B cell (primary cell): ENCODE measurements at regions not wholly inside any gene's neighbourhood (a gene's known extent, or its start where the extent isn't known, plus 50 kb on each side); places are given as distances from the start of the nearest gene placed in this dataset.

Source experiments
- ATAC-seq: fragments of 200-7000 bp; cut with Tn5 transposase; one replicate; pipeline ENCODE4 v1.10.0; 2021; ENCODE audit warnings: low read depth, mild to moderate bottlenecking, moderate number of reproducible peaks, moderate library complexity
- CTCF ChIA-PET: fragments of 350-600 bp; sonication (Branson Sonifier 250); formaldehyde crosslinking; loops from one replicate; lab custom pipeline; 2021; ENCODE audit warnings: antibody characterized with exemption, inconsistent platforms; lab: Charles Lee
- POLR2A ChIA-PET: fragments of 350-600 bp; sonication (Branson Sonifier 250); formaldehyde crosslinking; loops from one replicate; lab custom pipeline; 2021; ENCODE audit warnings: antibody characterized with exemption; lab: Charles Lee
- DNase-seq: peaks from one replicate; pipeline ENCODE4 v3.0.0; 2013
- H2AFZ ChIP-seq: 2 replicates; pipeline ENCODE4 v1.6.1; 2012; ENCODE audit warnings: mild to moderate bottlenecking, low read depth, low read length; ENCODE audit not compliant: insufficient read depth, poor library complexity, severe bottlenecking
- H3K27ac ChIP-seq, 2 donors: 1 replicate in 1 of 2; 2 replicates in 1 of 2; pipeline ENCODE4 v1.5.1; 2012 to 2013; ENCODE audit warnings: low read length in 2 of 2, mild to moderate bottlenecking in 2 of 2, moderate library complexity in 1 of 2
- H3K27me3 ChIP-seq, 4 experiments: fragments of 200-600 bp in 1 of 4; sonication (generic) in 1 of 4; replicated peaks in 1 of 4; 1 replicate in 2 of 4; 2 replicates in 2 of 4; pipeline versions ENCODE4 v1.6.1 to v1.7.0; 2013 to 2016; ENCODE audit warnings: low read length in 3 of 4, mild to moderate bottlenecking in 2 of 4, mixed read lengths in 1 of 4, moderate library complexity in 1 of 4; ENCODE audit not compliant: insufficient read depth in 4 of 4, control insufficient read depth in 3 of 4; ENCODE audit errors: control extremely low read depth in 1 of 4
- H3K36me3 ChIP-seq, 2 experiments: replicated peaks in 1 of 2; 1 replicate in 1 of 2; 2 replicates in 1 of 2; pipeline versions ENCODE4 v1.6.1 to v1.7.1; 2013; ENCODE audit warnings: low read length in 1 of 2; ENCODE audit not compliant: insufficient read depth in 2 of 2, control insufficient read depth in 1 of 2; ENCODE audit errors: control extremely low read depth in 1 of 2, extremely low read depth in 1 of 2
- H3K4me1 ChIP-seq, 2 donors: fragments of 200-600 bp in 1 of 2; sonication (generic) in 1 of 2; 1 replicate in 1 of 2; 2 replicates in 1 of 2; pipeline versions ENCODE4 v1.5.1 to v1.6.1; 2013 to 2017; ENCODE audit warnings: low read length in 2 of 2; ENCODE audit not compliant: control insufficient read depth in 2 of 2, insufficient read depth in 2 of 2
- H3K4me2 ChIP-seq: replicated peaks from 2 replicates; pipeline ENCODE3; 2012; ENCODE audit warnings: mild to moderate bottlenecking, low read depth, low read length; ENCODE audit not compliant: poor library complexity, severe bottlenecking
- H3K4me3 ChIP-seq, 5 experiments: fragments of 200-600 bp in 1 of 5; sonication (generic) in 1 of 5; 1 replicate in 3 of 5; 2 replicates in 2 of 5; pipeline versions ENCODE4 v1.5.1 to v1.7.0; 2011 to 2016; ENCODE audit warnings: low read length in 4 of 5, mild to moderate bottlenecking in 4 of 5, low read depth in 2 of 5, control low read depth in 1 of 5, moderate library complexity in 1 of 5; ENCODE audit not compliant: insufficient read depth in 1 of 5; ENCODE audit errors: control extremely low read depth in 1 of 5, extremely low read depth in 1 of 5
- H3K79me2 ChIP-seq: fragments of 200-600 bp; sonication (generic); one replicate; pipeline ENCODE4 v1.6.0; 2016; ENCODE audit warnings: low read length; ENCODE audit not compliant: control insufficient read depth, insufficient read depth
- H3K9ac ChIP-seq: fragments of 200-600 bp; sonication (generic); 2 replicates; pipeline ENCODE4 v1.6.1; 2017; ENCODE audit warnings: mild to moderate bottlenecking, low read length, moderate library complexity
- H3K9me3 ChIP-seq, 3 donors: one replicate each; pipeline versions ENCODE4 v1.6.1 to v1.7.1; 2013; ENCODE audit warnings: low read length in 2 of 3; ENCODE audit not compliant: control insufficient read depth in 2 of 3, insufficient read depth in 1 of 3; ENCODE audit errors: control extremely low read depth in 1 of 3
- H4K20me1 ChIP-seq: 2 replicates; pipeline ENCODE4 v1.6.0; 2012; ENCODE audit warnings: mild to moderate bottlenecking, low read length; ENCODE audit not compliant: insufficient read depth, control insufficient read depth, poor library complexity, severe bottlenecking
- H3K27ac Mint-ChIP-seq: one replicate; pipeline ENCODE4 v1.8.0; 2021; ENCODE audit warnings: mixed read lengths
- H3K27me3 Mint-ChIP-seq: one replicate; pipeline ENCODE4 v1.8.0; 2021; ENCODE audit warnings: mixed read lengths
- H3K4me1 Mint-ChIP-seq: one replicate; pipeline ENCODE4 v1.8.0; 2021; ENCODE audit warnings: mixed read lengths
- H3K4me3 Mint-ChIP-seq: one replicate; pipeline ENCODE4 v1.8.0; 2021; ENCODE audit warnings: mixed read lengths
- H3K9me3 Mint-ChIP-seq: one replicate; pipeline ENCODE4 v1.8.0; 2022; ENCODE audit warnings: mixed read lengths; ENCODE audit not compliant: insufficient read depth
- CTCF ChIP-seq: fragments of 200-600 bp; IDR thresholded peaks from one replicate; pipeline ENCODE4 v1.8.0; 2022; ENCODE audit warnings: antibody characterized with exemption, mild to moderate bottlenecking
- EZH2 ChIP-seq: IDR thresholded peaks from 2 replicates; pipeline ENCODE4 v1.6.1; 2012; ENCODE audit warnings: borderline replicate concordance, low read depth, mild to moderate bottlenecking, moderate library complexity, low read length; ENCODE audit not compliant: insufficient read depth, poor library complexity, severe bottlenecking
- WGBS: methylation state at CpG from one replicate; pipeline ENCODE4 v1.1.5; 2013; ENCODE audit warnings: missing lambda C conversion rate; ENCODE audit not compliant: insufficient coverage; 5-methylcytosine and 5-hydroxymethylcytosine counted together
- intact Hi-C: fragments of 100-400 bp; cut with micrococcal nuclease; formaldehyde crosslinking; loops from one replicate; pipeline ENCODE4 v1.10.0; 2022

GRCh38 chr1:209059981-209060380 is 523.5 kb upstream of the CAMK1G start:
- Histone ChIP-seq H3K36me3 (no peaks in the 10 kb centered on the region), H2AFZ (no peak overlapping the region), H3K27me3 (no peaks in the 10 kb centered on the region), H3K27ac (no peak overlapping the region), H3K9me3 (no peaks in the 10 kb centered on the region), H3K79me2 (no peaks in the 10 kb centered on the region), H3K4me2 (no peak overlapping the region), H3K4me1 (no peaks in the 10 kb centered on the region), H3K4me3 (no peak overlapping the region), H4K20me1 (no peaks in the 10 kb centered on the region), H3K9ac (no peak overlapping the region)
- no peak overlapping the region for H3K4me3 Mint-ChIP-seq
- WGBS: 88% methylated on average over 2 of the region's 7 CpGs
- no peak for TF ChIP-seq CTCF
- TF ChIP-seq EZH2: no peak
- no peaks in the 10 kb centered on the region for H3K4me1 Mint-ChIP-seq
- intact Hi-C loops: no loop called here
- no peak overlapping the region for H3K27ac Mint-ChIP-seq
- CTCF ChIA-PET: no interaction called here
- ATAC-seq (no peak), DNase-seq (no peak)
- peaks cover 6% of the 10 kb centered on the region for H3K9me3 Mint-ChIP-seq
- H3K27me3 Mint-ChIP-seq: no peaks in the 10 kb centered on the region
- POLR2A ChIA-PET: no interaction called here

DNA sequence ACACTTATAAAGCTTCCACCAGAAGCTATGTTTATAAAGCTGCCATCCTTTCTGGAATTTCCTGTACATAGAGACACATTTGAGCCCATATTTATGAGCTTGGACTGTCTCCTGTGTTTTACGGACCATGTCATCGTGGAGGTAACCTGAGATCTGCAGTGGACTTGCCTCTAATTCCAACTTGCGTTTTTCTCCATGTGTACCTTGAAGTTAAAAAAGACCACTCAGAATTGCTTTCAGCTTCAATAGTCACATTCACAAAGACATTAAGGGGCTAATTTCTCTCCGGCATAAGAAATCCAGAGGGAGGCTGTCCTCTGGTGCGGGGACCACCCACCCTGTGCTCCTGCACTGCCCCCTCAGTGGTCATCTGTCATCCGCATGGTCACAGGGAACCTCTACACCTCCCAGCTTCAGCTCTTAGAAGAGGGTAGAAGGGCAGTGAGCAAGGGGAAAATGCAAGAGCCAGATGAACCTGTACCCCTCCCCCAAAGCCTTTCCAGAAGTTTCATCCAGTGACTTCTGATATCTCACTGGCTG is 521.4 kb upstream of the CAMK1G start:
- Histone ChIP-seq H2AFZ (no peak overlapping the region), H3K9me3 (no peaks in the 10 kb centered on the region), H3K79me2 (no peaks in the 10 kb centered on the region), H3K4me1 (no peaks in the 10 kb centered on the region), H3K27me3 (no peaks in the 10 kb centered on the region), H3K9ac (no peak overlapping the region), H3K27ac (no peak overlapping the region), H3K4me2 (no peak overlapping the region), H3K4me3 (no peak overlapping the region), H4K20me1 (no peaks in the 10 kb centered on the region), H3K36me3 (no peaks in the 10 kb centered on the region)
- Mint-ChIP-seq H3K4me3 (no peak overlapping the region), H3K27me3 (no peaks in the 10 kb centered on the region), H3K27ac (no peak overlapping the region), H3K4me1 (no peaks in the 10 kb centered on the region), H3K9me3 (peaks cover 1% of the 10 kb centered on the region)
- CTCF ChIA-PET: no interaction called here
- no peak for ATAC-seq
- DNase-seq: no peak
- 89% methylated on average over 5 of the region's 6 CpGs for WGBS
- TF ChIP-seq CTCF (no peak), EZH2 (no peak)
- intact Hi-C loops: no loop called here
- POLR2A ChIA-PET: no interaction called here
